Fibroblast of peridontal ligament (primary cell): ENCODE measurements at regions not wholly inside any gene's neighbourhood (a gene's known extent, or its start where the extent isn't known, plus 50 kb on each side); places are given as distances from the start of the nearest gene placed in this dataset.
"Not testable (repeated sequence)": the region's sequence is repeated elsewhere in the genome, so short reads cannot be mapped to it uniquely, and the experiment has no call there.

Source experiments
- DNase-seq: peaks from one replicate; pipeline ENCODE4 v3.0.0-alpha.2; 2010; ENCODE audit errors: extremely low read depth

DNA sequence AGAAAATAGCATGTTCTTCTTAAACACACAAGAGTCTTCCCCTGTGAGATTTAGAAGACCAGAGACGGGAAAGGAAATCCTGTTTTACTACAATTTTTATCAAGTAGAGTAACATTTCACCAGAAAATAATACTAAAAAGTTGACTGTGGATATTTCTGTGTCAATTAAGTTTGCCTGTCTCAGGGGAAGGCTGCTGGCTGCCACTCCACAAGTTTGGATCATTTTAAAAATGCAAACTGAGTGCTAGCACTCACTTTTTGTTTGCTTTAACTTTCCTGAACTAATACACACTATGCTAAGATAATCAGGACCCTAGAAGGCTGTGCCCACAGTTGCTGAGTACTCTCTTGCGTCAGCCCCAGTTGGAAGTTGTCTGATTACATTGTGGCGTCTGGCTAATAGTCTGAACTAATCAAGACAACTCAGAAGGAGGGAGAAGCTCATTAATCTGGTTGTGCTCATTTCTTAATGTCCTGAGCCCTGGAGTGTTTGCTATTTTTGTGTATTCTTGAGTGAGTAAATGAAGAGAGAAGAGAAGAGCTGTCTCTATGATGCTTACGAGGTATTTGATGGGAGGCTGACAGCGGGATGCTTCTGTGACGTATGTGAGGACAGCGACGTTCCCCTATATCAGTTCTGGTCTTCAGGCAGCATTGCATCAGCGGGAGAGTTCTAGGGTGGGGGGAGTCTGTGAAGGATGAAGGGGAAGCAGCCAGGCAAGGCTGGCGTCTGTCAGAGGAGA, 664.2 kb downstream of the QKI start:
- no peak for DNase-seq

DNA sequence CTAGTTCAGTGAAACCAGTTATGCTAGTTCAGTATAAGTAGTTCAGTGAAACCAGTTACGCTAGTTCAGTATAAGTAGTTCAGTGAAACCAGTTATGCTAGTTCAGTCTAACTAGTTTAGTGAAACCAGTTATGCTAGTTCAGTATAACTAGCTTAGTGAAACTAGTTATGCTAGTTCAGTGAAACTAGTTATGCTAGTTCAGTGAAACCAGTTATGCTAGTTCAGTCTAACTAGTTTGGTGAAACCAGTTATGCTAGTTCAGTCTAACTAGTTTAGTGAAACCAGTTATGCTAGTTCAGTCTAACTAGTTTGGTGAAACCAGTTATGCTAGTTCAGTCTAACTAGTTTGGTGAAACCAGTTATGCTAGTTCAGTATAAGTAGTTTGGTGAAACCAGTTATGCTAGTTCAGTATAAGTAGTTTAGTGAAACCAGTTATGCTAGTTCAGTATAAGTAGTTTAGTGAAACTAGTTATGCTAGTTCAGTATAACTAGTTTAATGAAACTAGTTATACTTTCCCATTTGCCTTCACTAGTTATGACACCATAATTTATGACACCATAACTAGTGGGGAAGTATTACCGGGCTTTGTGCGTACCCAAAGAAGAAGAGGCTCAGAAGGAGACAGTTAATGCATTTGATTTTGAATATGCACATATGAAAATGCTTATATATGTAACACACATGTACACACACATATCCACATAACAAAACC, 662.5 kb downstream of the QKI start:
- not testable (repeated sequence) for DNase-seq

DNA sequence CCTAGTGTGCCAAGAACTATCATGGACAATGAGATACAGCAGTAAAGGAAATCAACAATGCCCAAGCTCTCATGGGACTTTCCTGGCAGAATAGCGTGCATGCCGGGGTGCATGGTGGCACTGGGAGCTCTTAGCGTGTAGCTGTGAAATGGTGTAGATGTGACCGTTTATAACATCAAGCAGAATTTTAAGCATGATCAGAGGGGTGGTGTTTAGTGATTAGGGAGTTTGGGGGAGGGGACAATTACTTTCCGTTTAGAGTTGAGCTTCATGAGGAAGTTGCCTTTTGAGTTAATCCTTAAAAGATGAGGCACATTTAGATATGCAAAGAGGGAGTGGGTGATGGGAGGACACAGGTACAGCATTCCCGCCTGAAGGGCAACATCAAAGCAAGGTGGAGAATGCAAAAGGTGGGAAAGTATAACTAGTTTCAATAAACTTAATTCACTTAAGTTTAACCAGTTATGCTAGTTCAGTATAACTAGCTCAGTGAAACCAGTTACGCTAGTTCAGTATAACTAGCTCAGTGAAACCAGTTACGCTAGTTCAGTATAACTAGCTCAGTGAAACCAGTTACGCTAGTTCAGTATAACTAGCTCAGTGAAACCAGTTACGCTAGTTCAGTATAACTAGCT, 661.6 kb downstream of the QKI start:
- DNase-seq: no peak

DNA sequence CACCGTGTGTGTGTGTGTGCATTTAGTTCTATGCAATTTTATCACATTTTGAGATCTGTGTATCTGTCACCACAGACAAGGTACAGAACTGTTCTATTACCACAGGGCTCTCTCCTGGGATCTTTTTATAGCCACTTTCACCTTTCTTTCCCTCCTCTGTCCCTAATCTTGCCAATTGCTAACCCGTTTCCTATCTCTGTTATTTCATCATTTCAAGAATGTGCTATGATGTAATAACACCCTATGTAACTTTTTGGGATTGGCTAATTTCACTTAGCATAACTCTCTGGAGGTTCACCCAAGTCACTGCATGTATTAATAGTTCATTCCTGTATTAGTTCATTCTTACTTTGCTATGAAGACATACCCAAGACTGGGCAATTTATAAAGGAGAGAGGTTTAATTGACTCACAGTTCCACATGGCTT, 657.7 kb downstream of the QKI start:
- no peak for DNase-seq

DNA sequence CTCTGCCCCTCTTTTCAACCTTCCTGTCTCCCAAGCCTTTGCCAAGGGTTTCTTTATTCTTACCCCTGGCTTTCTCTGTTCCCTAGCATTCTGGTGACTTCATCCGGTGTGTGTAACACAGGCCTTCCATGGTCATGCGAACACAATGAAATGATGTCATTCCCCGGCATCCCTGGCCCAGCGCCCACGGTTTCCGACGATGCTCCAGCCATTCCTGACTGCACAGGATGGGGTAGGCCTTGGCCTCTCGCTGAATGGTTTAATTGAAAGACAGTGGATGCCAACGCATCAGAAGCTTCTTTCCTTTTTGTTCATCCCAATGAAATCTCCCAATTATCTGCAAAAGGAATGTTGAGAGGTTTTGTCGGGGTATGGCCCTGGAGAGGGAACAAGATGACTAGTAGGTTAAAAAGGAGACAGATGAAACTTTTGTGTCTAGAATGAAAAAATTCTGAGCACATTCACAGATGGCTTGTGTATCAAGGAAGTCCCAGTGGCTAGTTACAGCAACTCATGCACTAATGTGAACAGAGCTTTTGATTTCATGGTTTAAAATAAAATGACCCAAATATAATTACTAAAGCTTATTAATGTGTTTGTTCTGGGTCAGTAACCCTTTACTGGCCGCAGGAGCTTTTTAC, 655.0 kb downstream of the QKI start:
- DNase-seq: no peak

DNA sequence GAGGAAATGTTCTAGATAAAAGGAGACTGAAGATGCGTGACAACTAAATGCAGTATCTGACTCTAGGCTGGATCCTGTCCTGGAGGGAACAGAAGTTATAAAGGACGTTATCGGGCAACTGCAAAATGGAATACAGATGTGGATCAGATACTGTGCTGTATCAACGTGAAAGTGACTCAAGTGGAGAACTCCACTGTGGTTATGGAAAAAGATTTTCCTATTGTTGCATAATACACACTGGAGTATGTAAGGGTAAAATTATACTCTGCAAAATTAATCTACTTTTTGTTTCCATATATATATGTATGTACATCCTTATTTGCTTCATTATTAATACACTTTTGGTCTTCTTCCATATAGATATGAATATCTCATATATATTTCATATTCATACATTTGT, 654.0 kb downstream of the QKI start:
- no peak for DNase-seq

DNA sequence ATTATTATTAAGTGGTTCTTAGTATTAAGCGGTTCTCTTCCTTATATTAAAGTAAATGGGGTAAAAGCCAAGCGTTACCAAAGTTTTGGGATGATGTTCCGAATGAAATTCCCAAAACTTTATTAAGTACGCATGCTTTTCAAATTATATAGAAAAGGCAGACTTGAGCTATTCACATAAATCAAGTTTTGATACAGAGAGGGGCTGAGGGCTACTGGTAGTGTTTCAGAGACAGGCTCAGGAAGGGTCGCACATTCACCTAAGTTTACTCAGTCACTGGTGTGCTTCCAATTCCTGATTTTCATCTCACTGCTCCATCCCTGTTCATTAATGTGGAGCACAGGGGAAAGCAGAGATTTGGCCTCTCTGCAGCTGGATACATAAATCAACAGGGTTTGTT, 652.2 kb downstream of the QKI start:
- DNase-seq: no peak

DNA sequence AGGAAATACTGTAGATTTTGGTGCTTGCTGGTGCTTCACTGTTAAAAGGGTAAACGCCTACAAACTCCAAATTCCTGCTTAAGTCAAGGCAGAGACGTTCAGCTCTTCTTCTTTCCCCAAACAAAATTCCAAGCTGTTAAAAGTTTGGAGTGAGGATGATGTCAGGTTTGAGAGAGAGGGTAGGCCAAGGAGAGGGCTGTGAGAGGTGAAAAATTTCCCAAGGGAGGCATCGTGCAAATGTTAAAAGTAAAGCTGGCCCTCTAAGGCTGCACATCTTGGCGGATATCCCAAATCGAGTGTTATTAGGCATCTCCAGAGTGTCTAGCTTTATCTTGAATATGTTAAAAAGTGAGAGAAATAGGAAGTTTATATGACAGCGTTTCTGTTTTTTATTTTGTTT, 651.8 kb downstream of the QKI start:
- DNase-seq: no peak

DNA sequence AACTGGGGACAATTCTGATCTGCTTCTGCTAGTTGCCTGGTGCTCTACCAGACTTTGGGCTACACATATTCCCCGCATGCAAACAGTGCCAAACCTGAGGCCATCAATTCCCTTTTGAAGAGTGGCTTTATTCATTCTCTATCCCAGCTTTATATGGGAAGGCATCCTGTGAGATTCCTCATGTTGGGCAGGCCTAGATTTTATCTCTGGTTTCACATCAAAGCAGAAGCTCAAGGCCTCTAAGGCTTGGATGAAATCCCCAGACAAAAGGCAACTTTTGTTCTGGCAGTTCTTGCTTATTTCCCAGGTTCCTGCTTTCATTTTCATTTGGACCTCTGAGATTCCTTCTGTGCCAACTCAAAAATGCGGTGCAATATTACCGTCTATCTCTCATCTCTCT, 648.8 kb downstream of the QKI start:
- DNase-seq: no peak

DNA sequence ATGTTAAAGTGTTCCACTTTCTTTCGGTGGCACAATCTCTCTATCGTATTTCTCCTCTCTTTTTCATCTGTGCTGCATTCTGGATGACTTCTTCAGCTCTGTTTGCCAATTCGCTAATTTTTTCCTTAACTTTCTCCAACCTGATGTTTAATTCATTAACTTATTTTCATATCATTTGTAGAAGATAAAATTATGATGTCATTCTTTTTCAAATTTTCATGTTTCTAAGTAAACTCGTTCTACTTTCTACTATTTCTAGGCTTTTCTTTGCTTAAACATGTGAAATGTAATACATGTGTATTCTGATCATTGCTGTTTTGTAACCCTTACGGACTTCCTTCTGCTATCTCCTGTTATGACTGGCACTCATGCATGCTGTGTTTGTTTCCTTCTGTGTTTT, 648.4 kb downstream of the QKI start:
- no peak for DNase-seq

DNA sequence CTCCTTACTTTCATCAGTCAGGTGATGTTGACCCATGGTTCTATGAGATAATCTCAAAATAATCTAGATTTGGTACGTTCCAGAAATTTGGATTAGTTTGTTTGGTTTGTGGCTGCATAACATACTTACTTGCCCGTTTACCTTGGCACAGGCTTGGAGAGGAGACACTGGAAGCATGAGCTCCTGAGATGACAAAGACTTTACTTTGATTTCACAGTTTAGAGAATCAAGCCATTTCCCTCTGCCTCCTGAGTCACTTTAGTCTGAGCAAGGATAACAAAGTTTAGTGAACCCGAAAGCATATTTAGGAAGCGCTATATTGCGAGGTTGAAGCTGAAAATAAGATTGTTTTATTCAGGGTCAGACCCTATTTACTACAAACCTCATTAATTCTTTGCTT, 643.4 kb downstream of the QKI start:
- no peak for DNase-seq

DNA sequence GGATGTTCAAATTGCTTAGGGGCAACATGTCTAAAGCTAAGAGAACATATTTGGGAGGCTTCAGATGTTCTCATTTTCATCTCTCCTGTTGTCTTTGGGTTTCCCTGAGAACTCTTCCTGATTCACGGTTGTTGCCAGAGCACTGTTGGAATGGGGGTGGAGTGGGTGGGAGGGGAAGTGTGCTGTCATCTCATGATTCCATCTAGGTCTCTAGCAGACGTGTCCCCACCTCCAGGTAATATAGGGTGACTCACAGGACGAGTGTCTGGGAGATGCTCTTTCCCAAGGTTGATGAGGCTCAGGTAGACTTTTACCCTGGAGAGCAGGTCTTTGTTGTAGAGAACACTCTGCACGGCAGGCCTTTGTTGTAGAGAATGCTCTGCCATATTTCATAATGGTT, 636.9 kb downstream of the QKI start:
- DNase-seq: no peak

DNA sequence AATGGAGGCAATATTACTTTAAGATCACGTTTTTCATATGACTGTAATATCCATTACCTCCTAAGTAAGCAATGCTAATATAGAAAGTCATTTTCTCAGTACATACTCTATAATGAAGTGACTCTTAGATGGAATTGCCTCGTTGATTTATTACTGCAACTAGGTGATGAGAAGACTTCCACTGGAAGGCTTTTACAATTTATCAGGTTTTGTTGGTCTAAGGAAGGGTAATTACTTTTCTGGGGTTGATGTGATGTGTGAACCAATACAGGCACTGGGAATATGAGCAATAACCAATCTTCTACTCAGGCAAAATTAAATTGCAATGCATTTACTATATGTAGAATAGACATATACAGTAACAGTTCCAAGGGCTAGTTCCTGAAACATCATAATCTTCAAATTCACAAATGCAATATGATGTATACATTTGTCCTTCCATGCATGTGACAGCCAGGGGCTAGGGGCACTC, 635.0 kb downstream of the QKI start:
- DNase-seq: no peak

DNA sequence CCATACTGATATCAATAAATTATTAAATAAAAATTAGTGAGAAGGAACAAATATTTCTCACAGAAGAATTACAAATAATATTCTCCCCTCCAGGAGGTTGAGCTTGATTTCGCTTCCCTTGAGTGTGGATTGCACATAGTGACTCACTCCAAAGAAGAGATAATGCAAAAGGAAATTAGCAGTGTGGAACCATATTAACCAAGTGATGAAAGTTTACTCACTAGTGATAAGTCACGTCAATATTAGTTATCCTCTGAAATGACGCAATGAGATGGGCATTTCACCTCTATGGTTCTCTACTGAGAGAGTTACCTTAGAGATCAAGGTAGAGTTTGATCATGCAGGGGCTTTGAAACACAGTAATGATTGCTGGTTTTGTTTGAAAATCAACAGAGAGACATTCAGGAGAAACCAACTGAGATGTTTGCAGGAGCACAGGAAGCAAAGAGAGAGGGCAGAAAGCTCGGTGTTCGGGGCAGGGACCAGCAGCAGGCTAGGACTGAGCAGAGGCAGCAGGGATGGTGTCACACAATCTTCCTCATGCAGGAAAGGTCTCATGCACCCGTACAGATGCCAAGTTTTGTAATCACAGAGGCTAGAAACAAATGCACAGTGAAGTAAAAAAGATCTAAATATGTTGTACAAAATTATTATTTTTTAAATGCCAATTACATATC, 634.5 kb downstream of the QKI start:
- no peak for DNase-seq

DNA sequence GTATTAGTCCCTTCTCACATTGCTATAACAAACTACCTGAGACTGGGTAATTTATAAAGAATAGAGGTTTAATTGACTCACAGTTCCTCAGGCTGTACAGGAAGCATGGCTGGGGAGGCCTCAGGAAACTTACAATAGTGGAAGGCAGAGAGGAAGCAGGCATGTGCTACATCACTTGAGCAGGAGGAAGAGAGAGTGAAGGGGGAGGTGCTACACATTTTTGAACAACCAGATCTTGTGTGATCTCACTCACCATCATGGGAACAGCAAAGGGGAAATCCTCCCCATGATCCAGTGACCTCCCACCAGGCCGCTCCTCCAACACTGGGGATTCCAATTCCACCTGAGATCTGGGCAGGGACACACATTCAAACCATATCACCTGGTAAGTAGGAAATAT, 630.6 kb downstream of the QKI start:
- no peak for DNase-seq

DNA sequence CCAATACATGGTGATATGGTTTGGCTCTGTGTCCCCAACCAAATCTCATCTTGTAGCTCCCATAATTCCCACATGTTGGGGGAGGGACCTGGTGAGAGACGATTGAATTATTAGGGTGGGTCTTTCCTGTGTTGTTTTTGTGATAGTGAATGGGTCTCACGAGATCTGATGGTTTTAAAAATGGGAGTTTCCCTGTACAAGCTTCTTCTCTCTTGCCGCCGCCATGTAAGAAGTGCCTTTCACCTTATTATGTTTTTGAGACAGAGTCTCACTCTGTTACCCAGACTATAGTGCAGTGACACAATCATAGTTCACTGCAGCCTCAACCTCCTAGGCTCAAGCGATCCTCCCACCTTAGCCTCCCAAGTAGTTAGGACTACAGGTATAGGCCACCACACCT, 629.1 kb downstream of the QKI start:
- not testable (repeated sequence) for DNase-seq

DNA sequence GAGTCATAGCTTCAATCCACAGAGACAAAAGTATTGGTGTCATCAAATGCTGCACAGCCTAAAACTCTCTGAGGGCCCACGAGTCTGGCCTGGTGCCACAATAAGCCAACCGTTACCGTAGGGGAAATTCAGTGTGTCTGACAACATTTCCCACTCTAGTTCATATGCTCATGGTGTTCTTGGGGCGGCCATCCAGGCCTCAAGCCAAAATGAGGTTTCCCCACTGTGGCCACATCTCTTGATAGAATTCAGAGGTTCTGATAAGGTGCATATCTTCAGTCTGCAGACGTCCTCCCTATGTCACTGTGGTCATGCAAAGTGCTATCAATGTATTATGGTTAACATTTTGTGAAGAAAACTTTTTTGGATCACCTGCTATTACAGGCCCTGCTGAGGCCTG, 627.7 kb downstream of the QKI start:
- no peak for DNase-seq

DNA sequence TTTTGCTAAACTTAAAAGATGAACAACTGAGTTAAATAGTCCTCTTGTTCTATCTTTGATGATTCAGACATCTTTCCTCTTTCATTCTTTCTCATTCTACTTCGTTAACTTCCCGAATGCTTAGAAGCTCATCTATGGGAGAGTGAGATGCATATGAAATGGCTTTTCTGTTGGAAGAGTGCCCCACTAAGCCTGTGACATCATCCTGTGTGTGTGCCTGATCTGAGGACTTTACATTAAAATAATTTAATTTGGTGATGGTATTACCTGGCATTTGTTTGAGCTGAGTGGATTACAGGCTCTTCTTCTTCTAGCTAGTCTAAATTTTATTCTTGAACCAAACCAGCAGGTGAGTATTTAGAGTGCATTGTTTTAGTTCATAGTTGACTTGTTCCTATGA, 626.5 kb downstream of the QKI start:
- no peak for DNase-seq

DNA sequence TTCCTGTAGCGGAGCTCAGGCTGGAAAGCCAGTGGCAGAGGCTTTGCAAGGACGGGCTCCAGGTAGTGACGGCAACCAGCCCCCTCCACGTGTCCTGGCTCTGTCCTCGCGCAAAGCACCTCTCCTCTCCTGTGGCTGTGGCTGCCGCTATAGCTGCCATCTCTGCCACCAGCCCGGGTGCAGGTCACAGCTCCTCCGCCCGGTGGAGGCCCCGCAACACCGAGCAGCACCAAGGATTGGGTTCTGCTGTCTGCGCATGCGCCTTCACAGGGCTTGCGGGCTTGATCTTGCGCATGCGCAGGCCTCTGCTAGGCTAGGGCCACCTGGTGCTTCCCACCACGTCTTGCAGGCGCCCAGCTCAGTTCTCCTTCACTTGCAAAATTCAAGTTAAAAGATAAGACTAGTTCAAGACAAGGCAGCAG, 625.4 kb downstream of the QKI start:
- no peak for DNase-seq

DNA sequence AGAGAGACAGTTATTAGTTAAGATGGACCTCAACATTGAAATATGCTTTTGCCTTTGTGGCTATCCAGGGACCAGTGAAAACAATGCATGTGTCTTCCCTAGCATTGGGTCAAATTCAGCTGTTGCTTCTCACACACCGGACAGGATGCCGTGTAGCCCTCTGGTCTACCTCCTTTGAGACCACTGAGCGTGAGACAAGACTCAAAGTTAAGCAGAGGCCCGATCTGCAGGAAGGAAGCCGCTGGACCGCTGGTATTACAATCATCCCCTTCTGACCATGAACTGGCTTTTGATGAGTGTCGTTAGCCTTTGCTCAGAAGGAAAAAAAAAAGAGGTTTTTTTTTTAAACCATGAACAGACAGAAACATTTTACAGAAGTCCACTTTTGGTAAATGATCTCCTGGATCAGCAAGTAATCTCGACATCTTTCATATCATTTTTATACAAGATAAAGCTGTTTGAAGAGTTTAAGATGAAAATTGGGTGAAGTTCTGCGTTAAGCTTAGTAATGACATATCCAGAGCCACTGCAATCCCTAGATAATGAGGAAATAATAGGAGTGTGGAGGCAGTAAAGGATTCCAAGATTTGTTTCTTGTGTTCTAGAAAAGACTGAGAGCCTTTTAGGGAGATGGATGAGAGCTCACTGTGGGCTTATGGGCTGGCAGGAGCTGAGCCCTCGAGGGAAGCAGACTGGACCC, 622.8 kb downstream of the QKI start:
- DNase-seq: no peak

DNA sequence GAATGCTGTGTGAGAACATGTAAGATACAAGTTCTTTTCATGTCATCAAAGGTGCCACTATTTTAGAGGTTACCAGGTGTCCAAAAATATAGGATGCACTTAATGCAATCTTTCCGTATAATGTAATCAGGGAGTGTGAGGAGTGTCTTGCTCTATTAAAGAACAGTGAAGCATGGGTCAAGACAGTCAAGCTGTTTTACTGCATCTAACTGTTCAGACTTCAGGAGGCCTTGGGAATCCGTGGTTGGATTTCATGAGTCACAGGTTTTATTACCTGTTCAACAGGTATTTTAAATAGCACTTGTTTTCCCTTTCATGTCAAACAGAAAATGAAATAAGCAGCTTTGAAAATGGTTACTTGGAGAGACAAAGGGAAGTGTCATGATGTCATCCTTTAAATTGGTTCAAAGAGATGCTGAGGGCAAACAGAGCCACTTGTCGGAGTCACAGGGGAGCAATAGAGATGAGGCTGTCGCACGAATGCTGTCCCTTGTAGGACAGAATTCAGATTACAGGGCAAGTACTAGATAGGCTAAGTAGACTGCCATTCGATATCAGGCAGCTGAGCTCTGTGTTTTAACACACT, 621.5 kb downstream of the QKI start:
- DNase-seq: no peak
